GM18505 (cell line): ENCODE measurements at regions not wholly inside any gene's neighbourhood (a gene's known extent, or its start where the extent isn't known, plus 50 kb on each side); places are given as distances from the start of the nearest gene placed in this dataset.
"Not testable (repeated sequence)": the region's sequence is repeated elsewhere in the genome, so short reads cannot be mapped to it uniquely, and the experiment has no call there.

ENCODE experiments used
- ATAC-seq: cut with Tn5 transposase; IDR thresholded peaks from one replicate; pipeline ENCODE4 v1.9.1; 2021; ENCODE audit not compliant: unreplicated experiment
- POLR2A ChIP-seq: IDR thresholded peaks from 4 replicates; pipeline ENCODE4 v1.6.1; 2011; ENCODE audit warnings: borderline replicate concordance; ENCODE audit not compliant: insufficient read depth, insufficient read length; ENCODE audit errors: extremely low read depth

- no peak for TF ChIP-seq POLR2A
- no peak for ATAC-seq
These were observed 977.2 kb upstream of the USP15 start for GRCh38 chr12:61282790-61283575.

GRCh38 chr12:61290473-61290872, 969.7 kb upstream of the USP15 start:
- no peak for TF ChIP-seq POLR2A

DNA sequence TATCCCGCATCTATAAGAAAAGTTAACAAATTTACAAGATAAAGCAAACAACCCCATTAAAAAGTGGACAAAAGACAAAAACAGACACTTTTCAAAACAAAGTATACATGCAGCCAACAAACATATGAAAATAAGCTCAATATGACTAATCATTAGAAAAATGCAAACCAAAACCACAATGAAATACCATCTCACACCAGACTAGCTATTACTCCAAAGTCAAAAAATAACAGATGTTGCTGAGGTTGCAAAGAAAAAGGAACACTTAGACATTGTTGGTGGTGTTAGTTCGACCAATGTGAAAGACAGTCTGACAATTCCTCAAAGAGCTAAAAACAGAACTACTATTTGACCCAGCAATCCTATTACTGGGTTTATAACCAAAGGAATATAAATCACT, 968.6 kb upstream of the USP15 start:
- no peak for ATAC-seq
- TF ChIP-seq POLR2A: no peak

More at GRCh38 chr12:61290473-61290872, 969.7 kb upstream of the USP15 start:
- ATAC-seq: no peak

- not testable (repeated sequence) for ATAC-seq
These were observed 966.2 kb upstream of the USP15 start for GRCh38 chr12:61294011-61294410.

DNA sequence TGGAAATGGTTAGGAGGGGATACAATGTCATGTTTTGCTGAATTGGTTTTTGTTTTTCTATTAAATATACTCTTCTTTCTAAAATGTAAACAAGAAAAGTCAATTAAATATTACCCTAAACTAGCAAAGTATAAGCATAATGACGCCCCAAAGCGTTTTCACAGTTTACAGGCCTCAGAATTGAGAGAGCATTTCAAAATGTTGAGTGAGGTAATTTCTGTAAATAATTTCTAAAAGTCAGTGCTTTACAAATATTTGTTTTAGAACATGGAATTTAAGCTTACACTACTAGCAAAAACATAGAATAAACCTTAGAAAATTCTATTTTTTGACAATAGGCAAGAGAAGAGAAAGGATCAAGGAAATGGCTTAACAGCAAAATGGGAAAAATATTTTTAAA, 958.4 kb upstream of the USP15 start:
- no peak for ATAC-seq
- no peak for TF ChIP-seq POLR2A

DNA sequence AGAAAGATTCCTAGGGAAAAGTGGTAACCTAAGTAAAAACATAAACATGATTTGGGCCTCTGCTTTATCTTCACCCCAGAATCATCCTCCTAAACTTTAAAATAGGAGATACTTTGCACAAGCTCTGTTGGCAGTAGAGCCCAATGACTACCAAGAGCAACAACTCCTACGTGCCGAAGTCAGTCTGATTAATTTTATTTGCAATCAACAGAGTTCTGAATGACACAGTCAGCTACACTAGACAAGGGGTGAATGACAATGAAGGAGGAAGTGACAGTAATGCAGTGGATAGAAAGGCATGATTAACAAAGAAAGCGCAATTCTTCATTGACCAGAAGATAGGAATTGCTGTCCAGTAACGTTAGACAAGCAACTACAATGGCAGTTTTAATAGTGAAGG, 957.9 kb upstream of the USP15 start:
- no peak for ATAC-seq
- TF ChIP-seq POLR2A: no peak

- TF ChIP-seq POLR2A: no peak
- ATAC-seq: no peak
These were observed 952.0 kb upstream of the USP15 start for GRCh38 chr12:61308220-61308619.

GRCh38 chr12:61311413-61311812, 948.8 kb upstream of the USP15 start:
- no peak for ATAC-seq
- no peak for TF ChIP-seq POLR2A

GRCh38 chr12:61348871-61349270, 911.3 kb upstream of the USP15 start:
- ATAC-seq: no peak
- TF ChIP-seq POLR2A: no peak

DNA sequence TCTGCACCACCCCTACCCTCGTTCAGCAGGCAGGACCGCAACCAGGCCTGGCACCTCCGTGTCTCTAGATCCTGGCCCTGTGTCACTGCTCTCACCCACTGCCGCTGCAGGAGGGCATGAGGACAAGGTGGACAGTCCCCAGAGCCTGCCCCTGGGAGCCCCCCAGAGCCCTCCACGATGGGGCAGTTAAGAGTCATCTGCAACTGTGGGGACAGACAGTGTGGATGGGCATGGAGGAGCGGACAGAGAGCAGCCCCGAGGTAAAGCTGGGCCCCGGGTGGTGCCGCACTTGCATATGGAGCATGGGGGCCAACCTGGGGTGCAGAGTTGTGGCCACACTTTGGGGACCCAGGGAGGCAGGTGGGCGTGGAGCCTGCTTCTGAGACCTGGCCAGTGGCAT, 905.1 kb upstream of the USP15 start:
- no peak for ATAC-seq

DNA sequence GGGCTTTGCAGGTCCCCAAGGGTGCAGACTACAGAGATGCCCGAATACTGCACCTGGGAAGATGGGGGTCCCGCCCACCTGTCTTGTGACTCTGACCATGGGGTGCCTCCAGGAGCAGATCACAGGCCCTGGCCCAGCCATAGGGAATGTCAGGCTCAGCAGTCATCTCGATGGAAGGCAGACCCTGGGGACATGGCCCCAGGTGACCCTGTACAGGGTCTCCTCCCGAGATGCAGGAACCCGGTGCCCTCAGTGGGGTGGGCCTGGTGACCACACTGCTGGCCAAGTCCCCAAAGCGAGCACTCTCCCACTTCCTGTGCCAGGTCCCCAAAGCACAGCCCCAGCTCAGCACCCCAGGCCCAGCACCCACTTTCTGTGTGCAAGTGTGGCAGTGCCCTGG, 903.7 kb upstream of the USP15 start:
- no peak for ATAC-seq

More for the DNA sequence above, 905.1 kb upstream of the USP15 start:
- TF ChIP-seq POLR2A: no peak

DNA sequence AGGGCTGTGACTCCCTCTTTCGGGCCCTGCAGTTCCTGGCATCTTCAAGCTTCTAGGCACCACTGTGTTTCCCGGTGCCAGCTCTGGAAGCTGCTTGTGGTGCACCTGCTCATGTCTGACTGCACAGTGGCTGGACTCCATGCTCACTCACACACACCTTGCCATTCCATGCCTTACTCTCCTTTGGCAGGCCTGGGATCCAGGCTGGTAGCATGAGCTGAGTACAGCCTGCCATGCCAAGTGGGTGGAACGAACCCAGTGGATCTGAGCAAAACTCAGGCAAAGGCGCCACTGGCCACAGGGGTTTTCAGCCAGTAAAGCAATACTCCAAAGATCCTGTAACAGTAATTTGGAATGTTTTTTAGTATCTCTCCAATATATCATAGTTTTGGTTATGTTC, 902.7 kb upstream of the USP15 start:
- no peak for ATAC-seq
- no peak for TF ChIP-seq POLR2A

More for the DNA sequence above, 903.7 kb upstream of the USP15 start:
- no peak for TF ChIP-seq POLR2A

DNA sequence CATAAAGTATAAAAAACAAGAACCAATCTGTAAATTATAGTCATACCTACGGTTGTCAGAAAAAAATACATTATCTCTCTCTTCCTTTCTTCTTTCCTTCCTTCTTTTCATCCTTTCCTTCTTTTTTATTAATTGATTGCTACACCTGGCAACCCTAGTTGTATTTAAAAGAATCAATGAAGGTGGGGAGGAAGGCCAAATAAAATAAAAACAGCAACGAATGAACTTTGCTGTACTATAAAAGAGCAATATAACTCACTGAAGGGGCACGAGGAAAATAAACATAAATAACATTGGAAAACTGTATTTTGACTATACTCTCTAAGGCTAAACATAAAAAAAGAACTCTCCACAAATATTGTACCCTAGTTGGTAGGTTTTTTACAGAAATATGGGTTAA, 898.2 kb upstream of the USP15 start:
- no peak for TF ChIP-seq POLR2A
- ATAC-seq: no peak

GRCh38 chr12:61365001-61365400, 895.2 kb upstream of the USP15 start:
- no peak for TF ChIP-seq POLR2A
- no peak for ATAC-seq

GRCh38 chr12:61367281-61367785, 892.9 kb upstream of the USP15 start:
- no peak for ATAC-seq
- no peak for TF ChIP-seq POLR2A

- TF ChIP-seq POLR2A: no peak
- ATAC-seq: no peak
These were observed 890.8 kb upstream of the USP15 start for GRCh38 chr12:61369241-61369910.
